RPMI7951 (cell line): ENCODE measurements at regions not wholly inside any gene's neighbourhood (a gene's known extent, or its start where the extent isn't known, plus 50 kb on each side); places are given as distances from the start of the nearest gene placed in this dataset.
"Not testable (repeated sequence)": the region's sequence is repeated elsewhere in the genome, so short reads cannot be mapped to it uniquely, and the experiment has no call there.

Experiments used
- DNase-seq: peaks from one replicate; pipeline ENCODE4 v3.0.0-alpha.2; 2012; ENCODE audit warnings: low read depth

- DNase-seq, result no peak
These were observed 85.2 kb downstream of the POLR1F start for GRCh38 chr7:19623676-19624075.

GRCh38 chr7:19621740-19622139, 87.1 kb downstream of the POLR1F start:
- DNase-seq, result peak; percentile 64

- DNase-seq, result no peak
These were observed 88.4 kb downstream of the POLR1F start for GRCh38 chr7:19620470-19620869.

- peak; percentile 79 for DNase-seq
These were observed 89.7 kb downstream of the POLR1F start for GRCh38 chr7:19619122-19619521.

GRCh38 chr7:19617901-19618300, 90.9 kb downstream of the POLR1F start:
- no peak for DNase-seq

GRCh38 chr7:19610194-19610943, 98.5 kb downstream of the POLR1F start:
- no peak for DNase-seq

GRCh38 chr7:19589446-19589845, 119.4 kb downstream of the POLR1F start:
- DNase-seq, result no peak

GRCh38 chr7:19587291-19587690, 121.5 kb downstream of the POLR1F start:
- peak; percentile 38 for DNase-seq

GRCh38 chr7:19585761-19586160, 123.1 kb downstream of the POLR1F start:
- DNase-seq, result no peak

GRCh38 chr7:19575909-19576557, 132.8 kb downstream of the POLR1F start:
- DNase-seq, result no peak

GRCh38 chr7:19574131-19574530, 134.7 kb downstream of the POLR1F start:
- no peak for DNase-seq

- DNase-seq, result no peak
These were observed 136.3 kb downstream of the POLR1F start for GRCh38 chr7:19572566-19572965.

GRCh38 chr7:19567011-19567410, 141.8 kb downstream of the POLR1F start:
- DNase-seq, result no peak

GRCh38 chr7:19565602-19566001, 143.2 kb downstream of the POLR1F start:
- DNase-seq, result no peak

GRCh38 chr7:19561121-19561805, 147.6 kb downstream of the POLR1F start:
- DNase-seq, result peak; percentile 14

- peak; percentile 92 for DNase-seq
These were observed 148.5 kb downstream of the POLR1F start for GRCh38 chr7:19560111-19560883.

GRCh38 chr7:19558527-19558926, 150.3 kb downstream of the POLR1F start:
- peak; percentile 84 for DNase-seq

- DNase-seq, result peak; percentile 18
These were observed 150.9 kb downstream of the POLR1F start for GRCh38 chr7:19557726-19558465.

- no peak for DNase-seq
These were observed 154.3 kb downstream of the POLR1F start for GRCh38 chr7:19554581-19554980.

GRCh38 chr7:19552576-19552975, 156.3 kb downstream of the POLR1F start:
- DNase-seq, result no peak

GRCh38 chr7:19549246-19549645, 159.6 kb downstream of the POLR1F start:
- DNase-seq, result not testable (repeated sequence)
